Urinary bladder (tissue), 3 donors: ENCODE measurements at regions not wholly inside any gene's neighbourhood (a gene's known extent, or its start where the extent isn't known, plus 50 kb on each side); places are given as distances from the start of the nearest gene placed in this dataset.

Experiments used
- DNase-seq: peaks from one replicate; pipeline ENCODE4 v3.0.0-alpha.2; 2015; ENCODE audit errors: extremely low spot score
- H3K27ac ChIP-seq: one replicate; pipeline ENCODE4 v1.5.1; 2013; ENCODE audit warnings: low read depth, mild to moderate bottlenecking, moderate library complexity
- H3K36me3 ChIP-seq: one replicate; pipeline ENCODE4 v1.6.1; 2013; ENCODE audit warnings: mild to moderate bottlenecking, moderate library complexity; ENCODE audit not compliant: insufficient read depth
- H3K4me1 ChIP-seq: one replicate; pipeline ENCODE4 v1.6.1; 2013; ENCODE audit warnings: mild to moderate bottlenecking, moderate library complexity; ENCODE audit not compliant: insufficient read depth
- H3K4me3 ChIP-seq: one replicate; pipeline ENCODE4 v1.5.1; 2013; ENCODE audit warnings: low read depth, low read length
- WGBS: extraction: QIAGEN DNeasy Blood & Tissue Kit; methylation state at CpG from one replicate; pipeline ENCODE4 v1.1.7; 2013; 5-methylcytosine and 5-hydroxymethylcytosine counted together
- donor health status: healthy with polysubstance abuse.
- donor health status: healthy.

- WGBS = 97% methylated on average over 7 of the region's 7 CpGs
- Histone ChIP-seq H3K4me1 (no peaks in the 10 kb centered on the region), H3K4me3 (no peak overlapping the region), H3K36me3 (no peaks in the 10 kb centered on the region), H3K27ac (no peak overlapping the region)
- DNase-seq = no peak
Observed at GRCh38 chr6:11415557-11415956, 122.0 kb upstream of the TMEM170B start.

- Histone ChIP-seq H3K27ac (peak overlapping the region; percentile 66), H3K36me3 (no peaks in the 10 kb centered on the region), H3K4me3 (no peak overlapping the region), H3K4me1 (peaks cover 2% of the 10 kb centered on the region)
- 86% methylated on average over 2 of the region's 2 CpGs for WGBS
- DNase-seq = no peak
Observed at GRCh38 chr6:11414176-11414963, 123.2 kb upstream of the TMEM170B start.

- Histone ChIP-seq H3K27ac (no peak overlapping the region), H3K4me1 (peaks cover 2% of the 10 kb centered on the region)
Observed at GRCh38 chr6:11413728-11414127, 123.8 kb upstream of the TMEM170B start.

GRCh38 chr6:11413117-11413687 is 124.3 kb upstream of the TMEM170B start:
- no peak for DNase-seq
- H3K27ac ChIP-seq = no peak overlapping the region
- WGBS = 92% methylated on average over 6 of the region's 6 CpGs
- H3K36me3 ChIP-seq = no peaks in the 10 kb centered on the region
- no peak overlapping the region for H3K4me3 ChIP-seq
- peaks cover 2% of the 10 kb centered on the region for H3K4me1 ChIP-seq

More at GRCh38 chr6:11413728-11414127, 123.8 kb upstream of the TMEM170B start:
- Histone ChIP-seq H3K36me3 (no peaks in the 10 kb centered on the region), H3K4me3 (no peak overlapping the region)
- DNase-seq = no peak
- 77% methylated on average over 2 of the region's 2 CpGs for WGBS

GRCh38 chr6:11412616-11413015 is 124.9 kb upstream of the TMEM170B start:
- Histone ChIP-seq H3K4me1 (peaks cover 2% of the 10 kb centered on the region), H3K27ac (no peak overlapping the region), H3K4me3 (no peak overlapping the region), H3K36me3 (no peaks in the 10 kb centered on the region)
- 94% methylated on average over 3 of the region's 3 CpGs for WGBS
- DNase-seq = no peak

- 46% methylated on average over 2 of the region's 2 CpGs for WGBS
- H3K36me3 ChIP-seq = no peaks in the 10 kb centered on the region
- H3K4me3 ChIP-seq = no peak overlapping the region
- peaks cover 2% of the 10 kb centered on the region for H3K4me1 ChIP-seq
- H3K27ac ChIP-seq = no peak overlapping the region
- no peak for DNase-seq
Observed at GRCh38 chr6:11412011-11412424, 125.5 kb upstream of the TMEM170B start.

- WGBS = 72% methylated on average over 3 of the region's 3 CpGs
- no peak overlapping the region for H3K27ac ChIP-seq
- peaks cover 2% of the 10 kb centered on the region for H3K4me1 ChIP-seq
- H3K4me3 ChIP-seq = no peak overlapping the region
- H3K36me3 ChIP-seq = no peaks in the 10 kb centered on the region
- no peak for DNase-seq
Observed at GRCh38 chr6:11411593-11411992, 126.0 kb upstream of the TMEM170B start.

GRCh38 chr6:11410539-11411307 is 126.8 kb upstream of the TMEM170B start:
- H3K4me3 ChIP-seq = no peak overlapping the region
- 62% methylated on average over 4 of the region's 4 CpGs for WGBS

GRCh38 chr6:11409371-11409770 is 128.2 kb upstream of the TMEM170B start:
- H3K4me3 ChIP-seq = no peak overlapping the region
- peaks cover 2% of the 10 kb centered on the region for H3K4me1 ChIP-seq
- no peak for DNase-seq
- H3K27ac ChIP-seq = no peak overlapping the region
- H3K36me3 ChIP-seq = no peaks in the 10 kb centered on the region

More at GRCh38 chr6:11410539-11411307, 126.8 kb upstream of the TMEM170B start:
- DNase-seq = no peak
- Histone ChIP-seq H3K36me3 (no peaks in the 10 kb centered on the region), H3K4me1 (peaks cover 2% of the 10 kb centered on the region), H3K27ac (no peak overlapping the region)

GRCh38 chr6:11407414-11407813 is 130.1 kb upstream of the TMEM170B start:
- DNase-seq = no peak
- 92% methylated on average over 2 of the region's 2 CpGs for WGBS
- H3K27ac ChIP-seq = no peak overlapping the region
- peaks cover 2% of the 10 kb centered on the region for H3K4me1 ChIP-seq
- H3K36me3 ChIP-seq = no peaks in the 10 kb centered on the region
- H3K4me3 ChIP-seq = no peak overlapping the region

- Histone ChIP-seq H3K27ac (no peak overlapping the region), H3K4me1 (no peaks in the 10 kb centered on the region), H3K36me3 (no peaks in the 10 kb centered on the region), H3K4me3 (no peak overlapping the region)
- WGBS = 58% methylated on average over 4 of the region's 4 CpGs
- DNase-seq = no peak
Observed at GRCh38 chr6:11404838-11405237, 132.7 kb upstream of the TMEM170B start.

GRCh38 chr6:11404081-11404480 is 133.5 kb upstream of the TMEM170B start:
- DNase-seq = no peak

GRCh38 chr6:11403035-11403601 is 134.4 kb upstream of the TMEM170B start:
- Histone ChIP-seq H3K27ac (no peak overlapping the region), H3K4me3 (no peak overlapping the region), H3K4me1 (no peaks in the 10 kb centered on the region), H3K36me3 (no peaks in the 10 kb centered on the region)
- DNase-seq = no peak
- 89% methylated on average over 11 of the region's 11 CpGs for WGBS

More at GRCh38 chr6:11404081-11404480, 133.5 kb upstream of the TMEM170B start:
- H3K4me3 ChIP-seq = no peak overlapping the region
- WGBS = 95% methylated on average over 10 of the region's 10 CpGs
- H3K36me3 ChIP-seq = no peaks in the 10 kb centered on the region
- H3K27ac ChIP-seq = no peak overlapping the region
- no peaks in the 10 kb centered on the region for H3K4me1 ChIP-seq
